DMS153 treated with DMSO at 0.1 percent for 48 hours (cell line): ENCODE measurements at regions not wholly inside any gene's neighbourhood (a gene's known extent, or its start where the extent isn't known, plus 50 kb on each side); places are given as distances from the start of the nearest gene placed in this dataset.

ENCODE experiments used
- DNase-seq: peaks from one replicate; lab custom pipeline; 2025; ENCODE audit not compliant: unreplicated experiment; lab: John Stamatoyannopoulos, UW

- DNase-seq = no peak
Observed at GRCh38 chr5:107266100-107266499, 404.6 kb downstream of the EFNA5 start.

GRCh38 chr5:107265193-107265592, 405.5 kb downstream of the EFNA5 start:
- no peak for DNase-seq

- DNase-seq = no peak
Observed at GRCh38 chr5:107263387-107264018, 407.2 kb downstream of the EFNA5 start.

- no peak for DNase-seq
Observed at GRCh38 chr5:107257885-107258520, 412.7 kb downstream of the EFNA5 start.

GRCh38 chr5:107254902-107255234, 415.9 kb downstream of the EFNA5 start:
- DNase-seq = no peak

GRCh38 chr5:107254214-107254901, 416.4 kb downstream of the EFNA5 start:
- DNase-seq = no peak

GRCh38 chr5:107253246-107253645, 417.5 kb downstream of the EFNA5 start:
- no peak for DNase-seq

- DNase-seq = no peak
Observed at GRCh38 chr5:107251151-107251550, 419.6 kb downstream of the EFNA5 start.

- DNase-seq = no peak
Observed at GRCh38 chr5:107248066-107248695, 422.6 kb downstream of the EFNA5 start.

- no peak for DNase-seq
Observed at GRCh38 chr5:107247427-107247826, 423.3 kb downstream of the EFNA5 start.

GRCh38 chr5:107243220-107243579, 427.5 kb downstream of the EFNA5 start:
- no peak for DNase-seq

GRCh38 chr5:107242411-107243219, 428.1 kb downstream of the EFNA5 start:
- DNase-seq = no peak

- no peak for DNase-seq
Observed at GRCh38 chr5:107241841-107242240, 428.9 kb downstream of the EFNA5 start.

GRCh38 chr5:107235167-107235566, 435.6 kb downstream of the EFNA5 start:
- DNase-seq = no peak

GRCh38 chr5:107232788-107233187, 437.9 kb downstream of the EFNA5 start:
- DNase-seq = no peak

GRCh38 chr5:107232293-107232692, 438.4 kb downstream of the EFNA5 start:
- DNase-seq = no peak

GRCh38 chr5:107231191-107231590, 439.5 kb downstream of the EFNA5 start:
- DNase-seq = no peak

GRCh38 chr5:107230367-107230766, 440.4 kb downstream of the EFNA5 start:
- DNase-seq = no peak

GRCh38 chr5:107228226-107228625, 442.5 kb downstream of the EFNA5 start:
- no peak for DNase-seq

GRCh38 chr5:107224272-107224671, 446.5 kb downstream of the EFNA5 start:
- no peak for DNase-seq

GRCh38 chr5:107223066-107223465, 447.7 kb downstream of the EFNA5 start:
- DNase-seq = no peak
